ENCODE measurements at regions not wholly inside any gene's neighbourhood (a gene's known extent, or its start where the extent isn't known, plus 50 kb on each side); places are given as distances from the start of the nearest gene placed in this dataset.

DNA sequence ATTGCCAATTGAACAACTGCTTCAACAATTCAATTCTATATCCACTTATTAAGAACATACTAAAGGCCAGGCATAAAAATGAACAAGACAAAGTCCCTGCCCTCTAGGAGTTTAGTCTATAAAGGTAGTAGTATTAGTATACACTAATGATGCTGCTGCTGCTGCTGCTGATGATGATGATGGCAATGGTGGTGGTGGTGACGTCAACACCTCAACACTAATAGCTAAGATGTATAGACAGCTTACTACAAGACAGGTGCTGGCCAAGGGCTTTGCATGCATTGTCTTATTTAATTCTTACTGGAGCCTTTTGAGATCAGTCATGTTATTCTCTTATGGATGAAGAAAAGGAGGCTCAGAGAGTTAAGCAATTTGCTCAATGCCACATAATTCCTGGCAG is 164.4 kb upstream of the ASIC2 start:
- Mint-ChIP-seq H3K9me3 (peaks cover 0 to 3% (median 0%) of the 10 kb centered on the region in 7 donors), H3K27me3 (ENCODE audit: low read depth in 3 of 3) (peaks cover 4 to 13% (median 7%) of the 10 kb centered on the region in 3 donors), H3K4me3 (no peak overlapping the region), H3K27ac (no peak overlapping the region), H3K36me3 (no peaks in the 10 kb centered on the region), H3K4me1 (no peaks in the 10 kb centered on the region)
- no peaks in the 10 kb centered on the region for H3K4me1 ChIP-seq (ENCODE audit: control insufficient read depth in 1 of 2, insufficient read depth in 2 of 2, low read length in 2 of 2)
- no peak for DNase-seq
- H3K9me3 ChIP-seq (replicated peaks in 1 of 2; ENCODE audit: control insufficient read depth in 1 of 2, insufficient read depth in 1 of 2, low read length in 2 of 2), result no peaks in the 10 kb centered on the region
- H3K36me3 ChIP-seq (replicated peaks in 1 of 2; ENCODE audit: control insufficient read depth in 1 of 2, insufficient read depth in 2 of 2, low read length in 2 of 2), result no peaks in the 10 kb centered on the region
- H4K20me1 ChIP-seq (ENCODE audit: insufficient read depth, low read length), result no peaks in the 10 kb centered on the region
- no peak overlapping the region for H3K27ac ChIP-seq (ENCODE audit: low read depth in 1 of 2, low read length in 2 of 2)
- H3K79me2 ChIP-seq (ENCODE audit: insufficient read depth, low read length), result no peaks in the 10 kb centered on the region
- no peak overlapping the region for H3K9ac ChIP-seq (ENCODE audit: insufficient read depth, low read length, poor library complexity, severe bottlenecking)
- no peak overlapping the region for H3K4me3 ChIP-seq (replicated peaks in 1 of 3; ENCODE audit: low read depth in 2 of 3, low read length in 3 of 3)
- intact Hi-C loops (cut with micrococcal nuclease), result no loop called here
- TF ChIP-seq, protein P1, sequence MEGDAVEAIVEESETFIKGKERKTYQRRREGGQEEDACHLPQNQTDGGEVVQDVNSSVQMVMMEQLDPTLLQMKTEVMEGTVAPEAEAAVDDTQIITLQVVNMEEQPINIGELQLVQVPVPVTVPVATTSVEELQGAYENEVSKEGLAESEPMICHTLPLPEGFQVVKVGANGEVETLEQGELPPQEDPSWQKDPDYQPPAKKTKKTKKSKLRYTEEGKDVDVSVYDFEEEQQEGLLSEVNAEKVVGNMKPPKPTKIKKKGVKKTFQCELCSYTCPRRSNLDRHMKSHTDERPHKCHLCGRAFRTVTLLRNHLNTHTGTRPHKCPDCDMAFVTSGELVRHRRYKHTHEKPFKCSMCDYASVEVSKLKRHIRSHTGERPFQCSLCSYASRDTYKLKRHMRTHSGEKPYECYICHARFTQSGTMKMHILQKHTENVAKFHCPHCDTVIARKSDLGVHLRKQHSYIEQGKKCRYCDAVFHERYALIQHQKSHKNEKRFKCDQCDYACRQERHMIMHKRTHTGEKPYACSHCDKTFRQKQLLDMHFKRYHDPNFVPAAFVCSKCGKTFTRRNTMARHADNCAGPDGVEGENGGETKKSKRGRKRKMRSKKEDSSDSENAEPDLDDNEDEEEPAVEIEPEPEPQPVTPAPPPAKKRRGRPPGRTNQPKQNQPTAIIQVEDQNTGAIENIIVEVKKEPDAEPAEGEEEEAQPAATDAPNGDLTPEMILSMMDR (IDR thresholded peaks at IDR 0.05), result no peak
- H2AFZ ChIP-seq (ENCODE audit: insufficient read depth, low read depth, low read length, poor library complexity, severe bottlenecking), result no peak overlapping the region
- H3K4me2 ChIP-seq (replicated peaks; ENCODE audit: extremely low read depth, low read length, poor library complexity, severe bottlenecking), result no peak overlapping the region
- WGBS (ENCODE audit: insufficient coverage), result no CpG with 5 or more reads among the region's 1 CpG
- H3K27me3 ChIP-seq (ENCODE audit: control insufficient read depth in 2 of 2, insufficient read depth in 2 of 2, low read length in 2 of 2), result no peaks in the 10 kb centered on the region

DNA sequence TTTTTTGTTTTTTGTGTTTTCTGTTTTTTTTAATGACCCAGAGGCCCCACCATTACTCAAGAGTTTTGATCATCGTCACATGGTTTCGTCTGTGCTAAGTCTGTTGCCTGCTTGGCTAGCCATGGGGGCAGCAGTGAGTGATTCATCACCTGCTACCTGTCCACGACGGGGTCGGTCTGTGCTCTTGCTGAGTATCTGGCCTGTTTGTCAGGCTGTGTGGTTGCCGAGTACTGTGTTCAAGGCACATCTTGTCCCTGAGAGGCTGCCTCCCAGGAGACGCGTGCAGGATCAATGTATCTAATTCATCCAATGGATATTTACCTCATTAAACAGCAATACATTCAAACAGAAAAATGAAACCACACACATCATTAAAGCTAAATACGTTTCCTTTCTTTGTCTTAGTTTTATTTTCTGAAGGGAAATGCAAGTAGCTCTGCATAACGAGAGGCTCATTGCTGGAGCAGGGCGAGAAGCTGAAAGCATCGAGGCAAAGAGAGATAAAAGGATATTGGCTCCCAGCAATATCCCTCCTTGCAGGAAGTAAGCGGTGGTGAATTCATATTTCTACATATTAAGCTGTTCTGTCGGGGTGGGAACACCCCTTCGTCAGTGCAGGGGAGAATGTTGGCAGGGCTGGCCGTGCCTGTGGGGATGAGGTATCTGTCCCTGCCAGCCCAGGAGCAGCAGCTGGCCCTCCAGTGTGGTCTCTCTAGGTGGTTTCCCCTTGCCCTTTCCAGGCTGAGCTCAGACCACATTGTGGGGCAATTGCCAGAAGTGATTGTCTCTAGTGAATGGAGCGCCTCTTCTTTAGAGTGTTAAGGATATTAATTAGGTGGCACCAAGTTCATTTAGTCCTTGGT is 166.2 kb upstream of the ASIC2 start:
- Histone ChIP-seq H2AFZ (ENCODE audit: insufficient read depth, low read depth, low read length, poor library complexity, severe bottlenecking) (no peak overlapping the region), H3K79me2 (ENCODE audit: insufficient read depth, low read length) (no peaks in the 10 kb centered on the region), H3K36me3 (replicated peaks in 1 of 2; ENCODE audit: control insufficient read depth in 1 of 2, insufficient read depth in 2 of 2, low read length in 2 of 2) (no peaks in the 10 kb centered on the region), H3K27ac (ENCODE audit: low read depth in 1 of 2, low read length in 2 of 2) (no peak overlapping the region), H3K4me2 (replicated peaks; ENCODE audit: extremely low read depth, low read length, poor library complexity, severe bottlenecking) (no peak overlapping the region), H3K4me1 (ENCODE audit: control insufficient read depth in 1 of 2, insufficient read depth in 2 of 2, low read length in 2 of 2) (no peaks in the 10 kb centered on the region), H4K20me1 (ENCODE audit: insufficient read depth, low read length) (no peaks in the 10 kb centered on the region), H3K9me3 (replicated peaks in 1 of 2; ENCODE audit: control insufficient read depth in 1 of 2, insufficient read depth in 1 of 2, low read length in 2 of 2) (no peaks in the 10 kb centered on the region), H3K9ac (ENCODE audit: insufficient read depth, low read length, poor library complexity, severe bottlenecking) (no peak overlapping the region), H3K27me3 (ENCODE audit: control insufficient read depth in 2 of 2, insufficient read depth in 2 of 2, low read length in 2 of 2) (no peaks in the 10 kb centered on the region), H3K4me3 (replicated peaks in 1 of 3; ENCODE audit: low read depth in 2 of 3, low read length in 3 of 3) (no peak overlapping the region)
- Mint-ChIP-seq H3K27ac (peak overlapping the region in 1 of 7 donors; percentile 8), H3K9me3 (peaks cover 0 to 4% (median 0%) of the 10 kb centered on the region in 7 donors), H3K36me3 (no peaks in the 10 kb centered on the region), H3K4me3 (no peak overlapping the region), H3K4me1 (no peaks in the 10 kb centered on the region), H3K27me3 (ENCODE audit: low read depth in 3 of 3) (peaks cover 2 to 15% (median 7%) of the 10 kb centered on the region in 3 donors)
- DNase-seq, result no peak
- intact Hi-C loops (cut with micrococcal nuclease), result no loop called here
- WGBS (ENCODE audit: insufficient coverage), result 73% methylated on average over 7 of the region's 17 CpGs
- TF ChIP-seq, protein P1 (IDR thresholded peaks at IDR 0.05), result no peak

Data from CD14-positive monocyte (primary cell).